Endodermal cell (in vitro differentiated cells): ENCODE measurements at regions not wholly inside any gene's neighbourhood (a gene's known extent, or its start where the extent isn't known, plus 50 kb on each side); places are given as distances from the start of the nearest gene placed in this dataset.

ENCODE experiments used
- DNase-seq: peaks from one replicate; pipeline ENCODE4 v3.0.0-alpha.2; 2017
- H3K27ac ChIP-seq: 2 replicates; pipeline ENCODE4 v1.5.1; 2013; ENCODE audit warnings: mild to moderate bottlenecking, low read depth, low read length, moderate library complexity
- H3K27me3 ChIP-seq: 2 replicates; pipeline ENCODE4 v1.6.1; 2013; ENCODE audit warnings: mild to moderate bottlenecking, low read length, moderate library complexity; ENCODE audit not compliant: insufficient read depth, control insufficient read depth, poor library complexity, severe bottlenecking
- H3K36me3 ChIP-seq: 2 replicates; pipeline ENCODE4 v1.7.0; 2013; ENCODE audit warnings: mild to moderate bottlenecking, low read length, moderate library complexity; ENCODE audit not compliant: control insufficient read depth, insufficient read depth
- H3K4me1 ChIP-seq: one replicate; pipeline ENCODE4 v1.7.0; 2013; ENCODE audit warnings: low read length; ENCODE audit not compliant: control insufficient read depth, insufficient read depth
- H3K4me3 ChIP-seq: 2 replicates; pipeline ENCODE4 v1.5.1; 2013; ENCODE audit warnings: mild to moderate bottlenecking, low read length, moderate library complexity
- H3K9ac ChIP-seq: 2 replicates; pipeline ENCODE4 v1.6.1; 2013; ENCODE audit warnings: mild to moderate bottlenecking, low read length, moderate library complexity; ENCODE audit not compliant: poor library complexity, severe bottlenecking; ENCODE audit errors: extremely low read depth
- H3K9me3 ChIP-seq: 2 replicates; pipeline ENCODE4 v1.6.1; 2013; ENCODE audit warnings: mild to moderate bottlenecking, low read length, moderate library complexity; ENCODE audit not compliant: control insufficient read depth
- H3K27ac Mint-ChIP-seq: 2 replicates; pipeline ENCODE4 v1.8.0; 2020; ENCODE audit warnings: mixed read lengths
- H3K27me3 Mint-ChIP-seq: 2 replicates; pipeline ENCODE4 v1.8.0; 2021; ENCODE audit warnings: mild to moderate bottlenecking, mixed read lengths; ENCODE audit not compliant: insufficient read depth
- H3K36me3 Mint-ChIP-seq: 2 replicates; pipeline ENCODE4 v1.8.0; 2020; ENCODE audit warnings: low read depth, mixed read lengths
- H3K4me1 Mint-ChIP-seq: 2 replicates; pipeline ENCODE4 v1.8.0; 2020; ENCODE audit warnings: mixed read lengths
- H3K4me3 Mint-ChIP-seq: 2 replicates; pipeline ENCODE4 v1.8.0; 2020; ENCODE audit warnings: mild to moderate bottlenecking, moderate library complexity, mixed read lengths
- H3K9me3 Mint-ChIP-seq: 2 replicates; pipeline ENCODE4 v1.8.0; 2020; ENCODE audit warnings: mild to moderate bottlenecking, mixed read lengths
- CTCF ChIP-seq: fragments of 200-600 bp; sonication (generic); conservative IDR thresholded peaks from 2 replicates; pipeline ENCODE4 v1.5.0; 2021; ENCODE audit warnings: antibody characterized with exemption, mild to moderate bottlenecking
- WGBS, 2 experiments: methylation state at CpG; one replicate each; pipeline versions ENCODE4 v1.1.5 to v1.1.7; 2013; ENCODE audit warnings: missing lambda C conversion rate in 2 of 2, mixed read lengths in 1 of 2; ENCODE audit not compliant: insufficient coverage in 1 of 2, insufficient read length in 1 of 2; 5-methylcytosine and 5-hydroxymethylcytosine counted together

- H3K4me3 Mint-ChIP-seq, result no peak overlapping the region
- Histone ChIP-seq H3K36me3 (no peaks in the 10 kb centered on the region), H3K9me3 (no peaks in the 10 kb centered on the region), H3K4me1 (peaks cover 16% of the 10 kb centered on the region), H3K4me3 (no peak overlapping the region), H3K9ac (no peak overlapping the region), H3K27ac (no peak overlapping the region), H3K27me3 (no peaks in the 10 kb centered on the region)
- H3K27me3 Mint-ChIP-seq, result no peaks in the 10 kb centered on the region
- peaks cover 59% of the 10 kb centered on the region for H3K4me1 Mint-ChIP-seq
- 90 to 93% methylated on average over 9 to 11 of the region's 11 CpGs for WGBS, 2 experiments
- no peaks in the 10 kb centered on the region for H3K9me3 Mint-ChIP-seq
- TF ChIP-seq CTCF, result no peak
- H3K36me3 Mint-ChIP-seq, result no peaks in the 10 kb centered on the region
- no peak for DNase-seq
- no peak overlapping the region for H3K27ac Mint-ChIP-seq
These were observed 87.2 kb upstream of the DUSP5 start for GRCh38 chr10:110410329-110411046.

- Mint-ChIP-seq H3K4me3 (no peak overlapping the region), H3K27ac (no peak overlapping the region), H3K4me1 (peaks cover 54% of the 10 kb centered on the region), H3K36me3 (no peaks in the 10 kb centered on the region), H3K27me3 (no peaks in the 10 kb centered on the region), H3K9me3 (no peaks in the 10 kb centered on the region)
- no peak overlapping the region for H3K27ac ChIP-seq
- WGBS, 2 experiments, result 93 to 95% methylated on average over 6 to 9 of the region's 9 CpGs
- H3K9me3 ChIP-seq, result no peaks in the 10 kb centered on the region
- H3K4me3 ChIP-seq, result no peak overlapping the region
- H3K27me3 ChIP-seq, result no peaks in the 10 kb centered on the region
- H3K9ac ChIP-seq, result no peak overlapping the region
- peaks cover 19% of the 10 kb centered on the region for H3K4me1 ChIP-seq
- no peaks in the 10 kb centered on the region for H3K36me3 ChIP-seq
- DNase-seq, result no peak
- no peak for TF ChIP-seq CTCF
These were observed 86.7 kb upstream of the DUSP5 start for GRCh38 chr10:110411047-110411410.

GRCh38 chr10:110413049-110413783, 84.5 kb upstream of the DUSP5 start:
- H3K27me3 ChIP-seq, result no peaks in the 10 kb centered on the region
- peaks cover 35% of the 10 kb centered on the region for H3K4me1 Mint-ChIP-seq
- no peaks in the 10 kb centered on the region for H3K9me3 ChIP-seq
- no peak overlapping the region for H3K9ac ChIP-seq
- H3K4me1 ChIP-seq, result peaks cover 3% of the 10 kb centered on the region
- H3K4me3 Mint-ChIP-seq, result no peak overlapping the region
- no peaks in the 10 kb centered on the region for H3K9me3 Mint-ChIP-seq
- H3K27me3 Mint-ChIP-seq, result no peaks in the 10 kb centered on the region
- H3K4me3 ChIP-seq, result no peak overlapping the region
- WGBS, 2 experiments, result 97 to 100% methylated on average over 2 of the region's 2 CpGs
- DNase-seq, result no peak
- no peak overlapping the region for H3K27ac Mint-ChIP-seq
- H3K27ac ChIP-seq, result no peak overlapping the region
- H3K36me3 ChIP-seq, result no peaks in the 10 kb centered on the region
- TF ChIP-seq CTCF, result no peak
- no peaks in the 10 kb centered on the region for H3K36me3 Mint-ChIP-seq
